Keratinocyte (primary cell): ENCODE measurements at regions not wholly inside any gene's neighbourhood (a gene's known extent, or its start where the extent isn't known, plus 50 kb on each side); places are given as distances from the start of the nearest gene placed in this dataset.

Experiments used
- EZH2 ChIP-seq: IDR thresholded peaks from one replicate; pipeline ENCODE4 v1.6.1; 2012; ENCODE audit warnings: inconsistent platforms, mild to moderate bottlenecking, low read length, moderate library complexity
- TF ChIP-seq, protein P1 (sequence below), 3 experiments: IDR thresholded peaks in 1 of 3; conservative IDR thresholded peaks in 1 of 3; optimal IDR thresholded peaks in 1 of 3; 2 replicates in 2 of 3; 3 replicates in 1 of 3; pipeline versions ENCODE3 to v1.5.1; 2011; ENCODE audit warnings: low read length in 3 of 3, mild to moderate bottlenecking in 3 of 3, moderate library complexity in 2 of 3, control low read depth in 1 of 3, inconsistent platforms in 1 of 3; ENCODE audit not compliant: insufficient read depth in 2 of 3; ENCODE audit errors: extremely low read depth in 1 of 3

DNA sequence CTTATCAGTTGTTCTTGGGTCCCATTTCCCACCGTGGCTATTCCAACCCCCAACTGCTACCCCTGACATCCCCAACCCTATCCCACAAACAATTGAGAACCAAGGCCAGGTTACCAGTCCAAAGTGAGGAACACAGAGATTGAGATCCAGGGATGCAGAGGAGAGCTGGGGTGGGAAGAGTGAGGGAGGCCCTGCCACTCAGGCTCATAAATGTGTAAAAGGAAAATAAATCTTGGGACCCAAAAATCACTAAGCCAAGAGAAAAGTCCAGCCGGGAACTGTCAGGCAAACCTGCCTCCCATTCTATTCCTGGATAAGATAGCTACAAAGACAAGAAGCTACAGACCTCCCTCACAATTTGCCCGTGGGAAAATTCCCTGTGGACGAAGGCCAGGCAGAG is 101.1 kb upstream of the DLG1 start:
- TF ChIP-seq, protein P1, sequence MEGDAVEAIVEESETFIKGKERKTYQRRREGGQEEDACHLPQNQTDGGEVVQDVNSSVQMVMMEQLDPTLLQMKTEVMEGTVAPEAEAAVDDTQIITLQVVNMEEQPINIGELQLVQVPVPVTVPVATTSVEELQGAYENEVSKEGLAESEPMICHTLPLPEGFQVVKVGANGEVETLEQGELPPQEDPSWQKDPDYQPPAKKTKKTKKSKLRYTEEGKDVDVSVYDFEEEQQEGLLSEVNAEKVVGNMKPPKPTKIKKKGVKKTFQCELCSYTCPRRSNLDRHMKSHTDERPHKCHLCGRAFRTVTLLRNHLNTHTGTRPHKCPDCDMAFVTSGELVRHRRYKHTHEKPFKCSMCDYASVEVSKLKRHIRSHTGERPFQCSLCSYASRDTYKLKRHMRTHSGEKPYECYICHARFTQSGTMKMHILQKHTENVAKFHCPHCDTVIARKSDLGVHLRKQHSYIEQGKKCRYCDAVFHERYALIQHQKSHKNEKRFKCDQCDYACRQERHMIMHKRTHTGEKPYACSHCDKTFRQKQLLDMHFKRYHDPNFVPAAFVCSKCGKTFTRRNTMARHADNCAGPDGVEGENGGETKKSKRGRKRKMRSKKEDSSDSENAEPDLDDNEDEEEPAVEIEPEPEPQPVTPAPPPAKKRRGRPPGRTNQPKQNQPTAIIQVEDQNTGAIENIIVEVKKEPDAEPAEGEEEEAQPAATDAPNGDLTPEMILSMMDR (optimal IDR thresholded peaks at IDR 0.05 in 1 of 3, IDR thresholded peaks at IDR 0.05 in 1 of 3, conservative IDR thresholded peaks at IDR 0.05 in 1 of 3; ENCODE audit: extremely low read depth in 1 of 3, insufficient read depth in 2 of 3, low read length in 3 of 3), result no peak
- no peak for TF ChIP-seq EZH2
